Muscle of back (tissue), 3 donors: ENCODE measurements at regions not wholly inside any gene's neighbourhood (a gene's known extent, or its start where the extent isn't known, plus 50 kb on each side); places are given as distances from the start of the nearest gene placed in this dataset.
A peak's percentile ranks its signal among the peaks of the same experiment; 100 is the strongest.

ENCODE experiments used
- DNase-seq, 3 donors: peaks; one replicate each; pipeline versions ENCODE4 v3.0.0 to v3.0.0-alpha.2; 2013

DNA sequence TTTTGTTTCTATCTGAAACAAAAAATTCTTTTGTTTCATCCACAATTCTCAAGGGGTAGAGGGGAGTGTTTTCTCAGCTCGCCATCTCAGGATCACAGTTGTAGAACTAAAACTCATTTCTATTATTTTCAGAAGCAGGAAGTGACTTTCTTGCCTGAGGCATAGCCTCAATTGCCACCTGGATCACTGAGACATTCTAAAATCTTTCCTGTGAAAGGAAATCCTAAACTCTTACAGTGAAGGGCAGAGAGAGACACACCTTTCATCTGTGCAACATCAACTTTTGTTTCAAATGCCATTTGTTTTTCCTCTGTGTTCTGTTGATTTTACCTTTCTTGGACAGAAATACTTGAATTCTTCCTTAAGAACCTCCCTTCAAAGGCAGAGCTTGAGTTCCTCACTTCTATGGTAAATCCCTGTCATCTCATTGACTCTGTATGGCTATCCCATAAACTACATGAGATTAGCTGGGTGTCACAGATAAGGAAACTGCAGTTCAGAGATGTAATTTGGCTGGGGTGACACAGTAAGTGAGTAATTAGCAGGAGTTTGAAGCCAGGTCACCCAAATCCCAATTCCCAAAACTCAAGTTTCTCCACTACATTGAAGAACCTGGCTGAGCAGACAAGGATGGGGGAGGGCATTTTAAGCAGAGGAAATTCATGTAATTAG is 224.4 kb upstream of the HTR2A start:
- DNase-seq, result no peak

DNA sequence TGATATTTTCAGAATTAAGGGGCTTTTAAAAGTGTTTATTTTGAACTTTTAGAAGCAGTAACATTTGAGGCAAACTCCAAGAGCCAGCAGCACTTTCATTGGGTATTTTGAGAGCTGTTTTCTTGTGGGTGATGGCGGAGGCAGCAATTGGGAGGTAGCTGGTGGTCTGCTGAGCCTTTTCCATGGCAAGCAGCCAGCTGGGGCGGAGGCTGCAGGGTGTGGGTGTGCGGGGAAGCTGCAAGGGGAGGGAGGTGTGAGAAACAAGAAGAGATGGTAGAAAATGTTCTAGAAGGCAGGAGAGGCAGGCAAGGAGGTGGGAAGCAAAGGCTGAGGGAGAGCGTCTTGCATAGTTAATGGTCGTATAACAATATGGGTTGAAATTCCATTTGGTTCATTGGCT is 223.4 kb upstream of the HTR2A start:
- no peak for DNase-seq

DNA sequence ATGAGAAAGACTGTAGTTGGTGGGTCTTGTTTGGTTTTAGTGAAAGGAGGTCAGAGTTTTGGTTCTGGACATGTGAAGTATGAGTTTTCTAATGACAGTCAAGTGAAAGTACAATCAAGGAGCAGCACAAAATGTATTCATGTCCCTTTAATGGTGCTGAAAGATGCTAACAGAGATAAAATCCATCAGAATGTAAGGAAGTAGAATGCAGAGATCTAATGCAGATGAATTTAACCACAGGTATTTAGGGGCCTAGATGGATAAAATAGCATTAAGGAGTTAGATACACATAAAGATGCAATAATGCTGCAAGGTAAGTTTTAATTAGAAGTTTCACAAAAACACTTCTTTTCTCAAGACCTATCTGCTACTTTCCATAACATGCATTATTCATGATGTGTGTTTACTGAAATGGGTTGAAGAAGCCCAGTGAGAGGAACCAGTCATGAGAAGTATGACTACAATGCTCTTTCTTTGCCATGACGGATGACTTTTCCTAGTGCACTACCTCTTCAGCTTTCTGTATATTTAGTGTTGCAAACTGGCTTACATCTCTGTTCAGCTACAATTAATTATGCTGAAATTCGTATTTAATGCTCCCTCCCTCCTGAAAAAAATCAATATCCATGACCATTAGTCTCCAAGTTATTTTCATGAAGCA is 222.9 kb upstream of the HTR2A start:
- DNase-seq, result no peak

DNA sequence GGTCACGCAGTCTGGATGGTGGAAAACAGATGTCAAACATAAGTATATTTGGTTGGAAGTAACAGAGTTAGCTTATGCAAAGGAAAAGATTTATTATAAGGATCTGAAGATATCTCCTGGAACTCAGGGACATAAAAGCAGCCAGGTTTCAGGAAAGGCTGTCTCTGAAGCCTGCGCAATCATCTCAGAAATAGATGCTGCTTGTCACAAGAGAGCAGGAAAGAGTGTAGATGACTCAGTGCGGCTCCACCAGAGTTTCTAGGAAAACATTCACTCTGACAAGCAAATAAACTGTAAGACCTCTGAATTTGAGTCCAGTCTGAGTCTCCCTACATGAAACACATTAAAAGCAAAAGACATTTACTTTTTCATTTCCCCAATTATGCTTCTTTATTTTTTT is 220.4 kb upstream of the HTR2A start:
- DNase-seq, result peak; percentile 19 to 67 (median 27)

DNA sequence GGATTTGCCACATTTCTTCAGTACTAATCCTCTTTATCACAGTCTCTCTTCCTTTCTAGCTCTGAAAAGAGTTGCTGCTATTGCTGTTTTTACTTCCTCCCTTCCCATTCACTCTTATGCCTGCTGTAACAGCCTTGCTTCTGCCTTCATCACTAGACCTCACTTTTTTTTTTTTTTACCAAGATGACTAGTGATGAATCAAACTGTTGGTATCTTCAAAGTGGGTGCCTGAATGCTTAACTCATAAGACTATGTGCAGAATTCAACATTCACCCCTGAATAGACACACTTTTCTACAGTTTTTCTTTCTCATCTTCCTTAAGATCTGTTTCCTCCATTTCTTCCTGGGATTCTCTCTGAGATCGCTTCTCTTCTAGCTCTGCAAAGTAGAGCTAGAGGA is 217.2 kb upstream of the HTR2A start:
- DNase-seq, result peak in 1 of 3 donors; percentile 69

DNA sequence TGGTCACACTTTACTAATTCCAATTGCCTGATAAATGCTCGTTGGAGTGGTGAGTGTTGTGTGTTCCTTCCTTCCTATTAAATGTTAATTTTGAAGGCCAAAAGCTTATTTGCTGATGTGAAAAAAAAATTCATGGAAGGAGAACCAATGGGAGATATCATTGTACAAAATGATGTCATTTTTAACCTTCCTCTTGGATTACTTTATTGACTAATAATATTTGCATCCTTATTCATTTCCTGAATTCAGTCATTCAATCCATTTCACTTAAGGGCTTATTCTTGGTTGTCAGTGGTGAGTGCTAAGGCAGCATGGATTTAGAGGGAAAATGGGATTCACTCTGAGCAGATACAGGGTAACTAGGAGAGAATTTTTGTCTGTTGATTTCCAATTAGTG is 216.0 kb upstream of the HTR2A start:
- DNase-seq, result no peak

DNA sequence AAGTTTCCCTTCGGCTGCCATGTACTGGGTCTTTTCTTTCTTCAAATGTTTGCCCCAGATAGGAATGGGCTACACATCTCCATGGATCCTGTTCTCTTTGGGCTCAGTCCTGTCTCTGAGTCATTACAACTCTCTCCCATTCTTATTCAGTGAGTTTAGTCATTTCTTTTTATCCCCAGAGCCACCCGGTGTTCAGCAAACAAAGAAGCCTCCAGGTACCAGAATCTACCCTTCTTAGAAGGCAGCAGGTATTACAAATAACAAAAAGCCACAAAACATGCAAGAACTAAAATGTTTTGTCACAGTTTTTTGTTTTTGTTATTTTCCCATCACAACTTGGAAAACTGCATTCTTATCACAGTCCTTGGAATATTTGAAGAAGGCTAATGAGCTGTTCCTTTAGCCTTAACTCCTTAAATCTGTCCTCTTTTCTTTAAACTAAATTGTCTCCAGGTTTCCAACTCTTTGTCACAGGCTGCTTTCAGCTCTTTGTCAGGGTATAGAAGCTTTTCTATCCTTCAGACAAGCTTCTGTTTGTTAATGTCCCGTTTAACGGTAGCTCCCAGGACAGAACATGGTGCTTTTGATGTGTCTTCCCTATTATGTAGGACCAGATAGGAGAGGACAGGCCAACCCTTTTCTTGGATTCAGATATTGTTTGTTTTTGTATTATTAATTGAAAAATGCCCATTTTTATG is 215.5 kb upstream of the HTR2A start:
- DNase-seq, result no peak

DNA sequence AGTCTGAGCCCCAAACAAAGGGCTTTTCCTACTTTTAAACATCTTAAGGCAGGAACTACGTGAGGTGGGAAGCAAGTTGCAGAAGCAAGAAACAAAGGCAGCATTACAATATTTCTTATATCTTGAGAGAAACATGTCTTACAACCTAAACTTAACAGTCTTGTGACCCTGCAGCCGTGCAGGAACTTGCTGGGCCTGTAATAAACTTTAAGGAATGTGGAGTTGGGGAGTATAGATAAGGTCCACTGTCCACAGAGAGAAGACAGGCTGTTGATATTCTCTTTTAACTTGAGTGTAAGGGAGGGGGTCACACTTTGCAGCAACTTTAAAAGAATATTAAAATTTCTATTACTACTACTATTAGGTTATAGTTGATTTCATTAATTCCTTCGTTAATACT is 214.6 kb upstream of the HTR2A start:
- DNase-seq, result no peak

DNA sequence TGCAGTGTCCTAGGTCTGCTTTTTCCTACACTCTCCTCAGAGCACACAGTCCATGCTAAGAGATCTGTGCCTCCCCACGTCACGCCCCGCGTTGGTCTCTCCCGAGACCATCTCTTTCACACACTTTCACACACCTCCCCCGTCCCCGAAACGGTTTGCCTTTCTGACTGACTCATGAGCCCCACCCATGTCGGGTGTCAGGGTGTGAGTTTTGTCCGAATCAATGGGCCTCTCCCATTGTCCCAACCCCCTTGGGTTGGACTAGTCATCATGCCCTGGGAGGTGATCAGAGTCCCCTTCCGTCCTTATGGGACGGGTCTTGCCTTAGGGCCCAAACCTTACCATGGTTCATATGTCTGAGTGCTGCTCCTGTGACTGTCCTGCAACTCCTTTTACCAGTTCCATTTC is 214.0 kb upstream of the HTR2A start:
- no peak for DNase-seq

DNA sequence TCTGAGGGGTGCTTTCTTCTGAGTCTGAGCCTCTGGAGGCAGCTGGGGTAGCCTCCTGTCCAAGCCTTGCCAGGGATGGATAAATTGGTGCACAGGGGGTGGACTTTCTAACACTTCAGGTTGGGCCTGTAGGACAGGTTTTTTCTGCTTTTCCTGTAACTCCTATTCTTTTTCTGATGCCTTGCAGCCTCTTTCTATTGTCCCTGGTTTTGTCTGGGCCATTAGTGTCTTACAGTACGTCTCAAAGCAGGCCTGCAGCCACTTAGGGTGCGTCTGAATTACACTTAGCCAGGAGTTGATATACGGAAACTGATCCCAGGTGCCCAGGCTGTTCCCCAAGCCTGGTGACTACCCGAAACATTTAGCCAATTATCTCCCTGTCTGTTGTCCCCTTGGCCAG is 213.3 kb upstream of the HTR2A start:
- DNase-seq, result no peak

DNA sequence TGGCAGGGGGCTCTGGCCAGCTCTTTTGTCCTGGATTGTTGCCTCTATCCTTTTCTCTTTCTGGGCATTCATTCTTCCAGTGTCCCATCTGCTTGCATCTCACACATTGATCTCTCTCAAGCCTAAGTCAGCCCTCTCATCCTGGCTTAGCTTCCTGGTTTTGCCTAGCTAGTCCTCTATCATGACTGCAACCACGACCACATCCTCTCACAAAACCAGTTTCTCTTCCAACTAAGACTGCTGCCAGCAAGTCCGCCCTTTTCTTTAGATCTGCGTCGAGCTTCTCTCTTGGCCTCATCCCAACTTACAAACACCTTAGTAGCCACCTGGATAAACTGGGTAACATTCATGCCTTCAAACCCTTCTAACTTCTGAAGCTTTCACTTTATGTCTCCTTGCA is 212.2 kb upstream of the HTR2A start:
- no peak for DNase-seq

DNA sequence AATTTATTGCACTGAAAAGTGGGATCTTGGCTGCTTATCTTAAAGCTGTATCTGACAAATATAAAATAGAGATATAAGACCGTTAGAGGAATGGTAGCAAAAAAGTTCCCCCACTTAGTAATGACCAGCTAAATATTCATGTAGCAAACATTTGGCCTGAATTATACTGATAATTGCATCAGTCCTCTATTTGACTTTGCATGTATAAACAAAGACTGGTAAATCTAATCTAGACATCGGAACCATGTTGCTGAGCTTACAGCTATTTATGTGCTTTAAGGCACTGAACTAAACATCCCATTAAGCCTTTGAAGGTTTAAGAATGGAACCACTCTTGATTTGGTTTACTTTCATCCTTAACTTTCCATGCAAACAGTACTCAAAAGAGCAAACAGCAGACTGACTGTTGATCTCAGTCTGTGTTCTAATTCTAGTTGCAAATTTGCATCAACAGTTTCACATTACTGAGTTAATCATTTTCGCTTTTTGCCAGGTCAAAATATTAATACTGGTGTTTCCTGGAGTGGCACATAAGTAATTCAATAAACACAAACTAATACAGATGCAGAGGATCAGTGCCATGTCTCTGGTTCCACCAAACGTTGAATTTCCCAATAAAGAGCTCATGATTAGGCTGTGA is 203.5 kb upstream of the HTR2A start:
- DNase-seq, result no peak

DNA sequence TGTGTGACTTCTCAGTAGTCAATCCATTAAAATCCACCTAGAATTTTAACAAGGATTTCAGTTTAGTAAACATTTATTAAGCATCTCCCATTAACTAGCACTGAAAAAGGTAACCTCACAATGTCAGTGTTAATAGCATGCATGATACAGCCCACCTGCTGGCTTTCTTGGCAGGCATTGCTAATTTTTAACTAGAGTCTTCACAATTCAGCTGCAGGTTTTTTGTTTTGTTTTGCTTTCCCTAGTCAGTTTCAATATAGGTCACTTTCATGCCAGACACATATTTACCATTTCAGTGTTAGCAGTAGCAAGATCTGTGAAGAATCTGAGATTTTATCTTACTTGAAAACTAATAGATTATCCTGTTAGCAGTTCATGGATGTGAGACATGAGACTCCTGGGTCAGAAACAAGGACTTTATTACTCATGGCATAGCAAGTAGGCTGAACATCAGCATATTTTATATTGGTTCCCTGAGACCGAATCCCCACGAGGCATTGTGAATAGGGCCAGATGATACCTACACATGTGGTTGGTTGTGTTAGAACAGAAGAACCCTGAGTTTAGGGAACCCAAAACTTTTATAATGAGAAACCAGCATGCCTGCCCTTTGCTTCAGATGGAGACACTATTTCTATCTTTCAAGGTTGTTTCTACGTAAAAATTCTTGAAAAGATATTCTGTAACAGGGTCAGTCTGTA is 198.0 kb upstream of the HTR2A start:
- no peak for DNase-seq

DNA sequence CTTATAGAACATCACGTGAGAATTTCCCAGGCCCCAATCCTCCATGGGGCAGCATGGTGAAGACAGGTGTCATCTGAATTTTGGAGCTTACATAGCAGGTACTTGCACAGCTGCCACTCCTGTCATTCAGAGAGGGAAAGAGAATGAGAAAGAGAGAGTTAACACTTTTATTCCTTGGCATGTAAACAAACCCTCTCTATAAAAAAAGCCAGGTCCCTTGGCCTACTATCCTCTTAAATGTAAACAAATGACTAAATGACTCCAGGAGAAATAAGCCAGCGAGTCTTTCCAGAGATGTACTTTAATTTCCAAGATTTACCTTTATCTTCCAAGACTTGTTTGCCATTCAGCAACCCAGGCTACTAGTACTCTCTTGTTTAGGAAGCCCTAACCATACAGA is 195.3 kb upstream of the HTR2A start:
- no peak for DNase-seq

DNA sequence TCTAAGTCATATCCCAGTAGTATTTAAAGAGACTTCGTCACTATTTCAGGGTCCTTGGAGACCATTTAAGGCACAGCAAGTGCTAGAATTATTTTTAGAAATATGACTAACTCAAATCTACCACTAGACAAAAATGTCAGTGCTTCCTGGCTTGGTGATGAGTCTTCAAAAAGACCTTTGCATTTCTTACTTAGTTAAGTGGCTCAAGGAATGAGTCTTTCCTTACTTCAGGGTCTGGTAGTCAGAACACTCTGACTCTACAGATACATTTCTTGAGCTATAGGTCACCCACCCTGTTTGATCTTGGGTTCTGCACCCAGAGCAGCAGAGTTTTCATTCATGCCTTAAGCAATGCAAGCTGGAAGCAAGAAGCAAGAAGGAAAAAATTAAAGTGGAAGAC is 191.0 kb upstream of the HTR2A start:
- peak in 1 of 3 donors; percentile 75 for DNase-seq

DNA sequence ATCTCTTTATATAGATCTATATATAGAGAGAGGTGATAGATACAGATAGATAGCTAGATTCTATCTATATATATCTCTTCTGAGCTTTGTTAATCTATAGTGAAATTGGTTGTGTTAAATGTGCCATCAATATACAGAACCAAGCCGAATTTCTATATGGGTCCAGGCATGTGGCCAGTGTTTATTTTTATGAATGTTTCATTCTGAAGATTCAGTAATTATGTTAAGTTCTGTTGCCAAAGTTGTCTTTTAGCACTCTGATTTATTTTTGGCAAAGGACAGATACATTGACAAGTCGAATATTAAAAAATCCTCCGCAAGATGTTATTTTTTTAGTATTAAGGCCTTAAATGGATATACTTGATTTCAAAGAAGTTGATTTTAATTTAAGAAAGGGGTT is 190.4 kb upstream of the HTR2A start:
- DNase-seq, result no peak

DNA sequence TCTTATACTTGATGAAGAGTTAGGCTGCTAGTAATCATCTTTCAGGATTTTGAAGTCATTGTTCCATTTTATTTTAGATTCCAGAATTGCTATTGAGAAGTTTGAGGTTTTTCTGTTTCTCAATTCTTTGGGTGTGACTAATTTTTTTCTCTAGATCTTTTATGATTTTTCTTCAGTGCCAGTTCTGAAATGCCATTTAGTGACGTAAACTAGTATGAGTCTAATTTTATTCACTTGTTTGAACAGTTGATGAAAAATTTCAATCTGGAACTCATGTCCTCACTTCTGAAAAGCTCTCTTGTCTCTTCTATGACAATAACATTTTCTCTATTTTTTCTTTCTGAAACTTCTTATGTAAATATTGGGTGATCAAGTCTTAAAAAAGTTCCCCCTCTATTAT is 188.5 kb upstream of the HTR2A start:
- peak in 1 of 3 donors; percentile 19 for DNase-seq

DNA sequence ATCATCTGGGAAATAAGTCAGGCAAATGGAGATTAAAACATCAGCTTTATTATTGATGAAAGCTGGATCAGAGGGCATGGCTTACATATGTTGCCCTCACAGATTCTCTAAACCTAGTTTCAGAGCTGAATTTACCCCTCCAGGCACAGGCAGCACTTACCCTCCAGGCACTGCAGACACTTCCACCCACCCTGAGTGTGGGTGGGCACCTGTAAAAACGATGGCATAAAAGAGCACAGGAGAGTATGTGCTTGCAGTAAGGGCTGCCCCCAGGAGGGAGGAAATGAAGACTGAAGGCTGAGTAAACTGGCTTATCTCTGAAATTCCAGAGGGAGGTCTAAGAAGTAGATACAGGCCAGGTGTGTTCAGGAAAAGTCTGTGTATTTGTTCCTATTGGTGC is 185.0 kb upstream of the HTR2A start:
- DNase-seq, result no peak

DNA sequence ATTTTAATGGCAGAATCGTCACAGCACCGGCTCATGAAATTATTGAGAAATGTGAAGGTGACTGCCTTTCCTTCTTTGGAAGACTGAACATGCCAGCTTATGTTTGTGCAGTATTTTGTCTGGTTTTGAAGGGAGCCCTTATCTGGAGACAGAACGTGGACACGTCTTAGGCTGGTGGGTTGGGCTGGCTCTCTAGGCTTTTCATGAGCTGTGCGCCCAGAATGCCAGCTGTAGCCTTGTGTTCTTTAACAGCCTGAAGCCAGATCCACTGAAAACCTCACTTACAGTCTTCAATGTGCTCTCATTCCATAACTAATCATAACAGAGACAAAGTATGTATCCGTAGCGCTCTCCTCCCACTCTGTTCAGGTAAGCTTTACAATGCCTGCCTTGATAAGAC is 184.4 kb upstream of the HTR2A start:
- no peak for DNase-seq

DNA sequence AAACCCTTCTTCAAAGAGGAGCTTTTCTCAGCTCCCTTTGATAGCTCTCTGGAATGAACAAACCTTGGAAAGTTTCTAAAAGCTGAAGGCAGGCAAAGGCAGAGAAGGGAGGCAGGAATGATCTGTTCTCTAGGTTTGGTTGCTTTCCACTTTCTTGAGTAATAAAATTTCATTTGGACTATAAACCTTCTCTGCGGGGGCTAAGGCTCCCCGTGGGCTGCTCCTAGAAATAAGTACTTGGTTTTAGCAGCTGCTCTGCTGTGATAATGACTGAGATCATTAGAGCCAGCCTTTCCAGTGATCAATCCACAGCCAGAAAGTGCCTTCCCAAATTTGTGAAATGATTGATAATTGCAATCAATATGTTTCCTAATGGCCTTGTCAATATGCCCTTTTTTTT is 183.8 kb upstream of the HTR2A start:
- DNase-seq, result no peak

DNA sequence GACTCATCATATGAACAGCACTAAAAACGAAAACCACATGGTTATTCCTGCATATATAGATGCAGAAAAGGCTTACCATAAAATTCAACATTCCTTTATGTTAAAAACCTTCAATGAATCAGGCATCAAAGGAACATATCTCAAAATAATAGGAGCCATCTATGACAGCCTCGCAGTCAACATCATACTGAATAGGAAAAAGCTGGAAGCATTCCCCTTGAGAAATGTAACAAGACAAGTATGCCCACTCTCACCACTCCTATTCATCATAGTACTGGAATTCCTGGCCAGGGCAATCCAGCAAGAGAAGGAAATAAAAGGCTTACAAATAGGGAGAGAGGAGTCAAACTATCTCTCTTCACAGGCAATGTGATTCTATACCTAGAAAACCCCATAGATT is 179.6 kb upstream of the HTR2A start:
- DNase-seq, result peak in 1 of 3 donors; percentile 39

DNA sequence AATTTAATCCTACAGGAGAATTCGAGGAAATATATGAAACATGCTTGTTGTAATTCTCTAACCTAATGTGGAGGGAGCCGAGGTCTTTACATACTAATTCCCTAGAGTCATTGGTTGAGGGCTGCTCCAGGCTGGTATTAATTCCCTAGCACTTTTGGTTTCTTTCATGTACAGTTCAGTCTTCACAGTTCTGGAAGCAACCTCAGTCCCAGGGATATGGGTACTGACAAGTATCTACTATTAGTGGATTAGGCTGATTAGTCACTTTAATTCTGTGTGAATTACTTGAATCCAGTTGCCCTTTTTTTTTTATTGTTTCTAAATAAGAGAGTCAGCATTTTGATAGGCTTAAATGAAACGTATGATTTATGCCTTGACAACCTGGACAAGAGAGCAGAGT is 172.3 kb upstream of the HTR2A start:
- no peak for DNase-seq
